ENCODE measurements at regions not wholly inside any gene's neighbourhood (a gene's known extent, or its start where the extent isn't known, plus 50 kb on each side); places are given as distances from the start of the nearest gene placed in this dataset.

- H3K27ac Mint-ChIP-seq: no peak overlapping the region
- TF ChIP-seq CTCF (IDR thresholded peaks at IDR 0.05; ENCODE audit: unreplicated experiment): no peak
- H3K9me3 Mint-ChIP-seq (ENCODE audit: low read depth): peaks cover 17% of the 10 kb centered on the region
Observed at GRCh38 chr10:42883993-42884983, 101.7 kb downstream of the BMS1 start.

GRCh38 chr10:42885491-42886270 lies 103.1 kb downstream of the BMS1 start:
- no peak overlapping the region for H3K4me3 Mint-ChIP-seq (ENCODE audit: low read depth)
- H3K9me3 Mint-ChIP-seq (ENCODE audit: low read depth): peaks cover 17% of the 10 kb centered on the region
- no peak overlapping the region for H3K27ac Mint-ChIP-seq
- DNase-seq (ENCODE audit: low spot score, unreplicated experiment): no peak
- no peak for TF ChIP-seq CTCF (IDR thresholded peaks at IDR 0.05; ENCODE audit: unreplicated experiment)
- H3K4me1 Mint-ChIP-seq (ENCODE audit: low read depth): no peaks in the 10 kb centered on the region
- H3K27me3 Mint-ChIP-seq: peaks cover 4% of the 10 kb centered on the region
- H3K36me3 Mint-ChIP-seq (ENCODE audit: insufficient read depth): no peaks in the 10 kb centered on the region

More at GRCh38 chr10:42883993-42884983, 101.7 kb downstream of the BMS1 start:
- Mint-ChIP-seq H3K4me3 (ENCODE audit: low read depth) (no peak overlapping the region), H3K36me3 (ENCODE audit: insufficient read depth) (no peaks in the 10 kb centered on the region), H3K27me3 (peaks cover 4% of the 10 kb centered on the region), H3K4me1 (ENCODE audit: low read depth) (no peaks in the 10 kb centered on the region)
- DNase-seq (ENCODE audit: low spot score, unreplicated experiment): no peak

- Mint-ChIP-seq H3K27me3 (no peaks in the 10 kb centered on the region), H3K4me1 (ENCODE audit: low read depth) (no peaks in the 10 kb centered on the region), H3K27ac (no peak overlapping the region), H3K4me3 (ENCODE audit: low read depth) (no peak overlapping the region), H3K9me3 (ENCODE audit: low read depth) (peaks cover 4% of the 10 kb centered on the region), H3K36me3 (ENCODE audit: insufficient read depth) (no peaks in the 10 kb centered on the region)
- DNase-seq (ENCODE audit: low spot score, unreplicated experiment): no peak
- TF ChIP-seq CTCF (IDR thresholded peaks at IDR 0.05; ENCODE audit: unreplicated experiment): no peak
Observed at GRCh38 chr10:42887734-42888503, 105.3 kb downstream of the BMS1 start.

- H3K4me3 Mint-ChIP-seq (ENCODE audit: low read depth): no peak overlapping the region
- H3K27me3 Mint-ChIP-seq: no peaks in the 10 kb centered on the region
- H3K9me3 Mint-ChIP-seq (ENCODE audit: low read depth): no peaks in the 10 kb centered on the region
- TF ChIP-seq CTCF (IDR thresholded peaks at IDR 0.05; ENCODE audit: unreplicated experiment): no peak
- H3K27ac Mint-ChIP-seq: no peak overlapping the region
- H3K4me1 Mint-ChIP-seq (ENCODE audit: low read depth): no peaks in the 10 kb centered on the region
- no peaks in the 10 kb centered on the region for H3K36me3 Mint-ChIP-seq (ENCODE audit: insufficient read depth)
- no peak for DNase-seq (ENCODE audit: low spot score, unreplicated experiment)
Observed at GRCh38 chr10:42888504-42889095, 106.0 kb downstream of the BMS1 start.

Measured in progenitor cell of endocrine pancreas (in vitro differentiated cells).